ENCODE measurements at regions not wholly inside any gene's neighbourhood (a gene's known extent, or its start where the extent isn't known, plus 50 kb on each side); places are given as distances from the start of the nearest gene placed in this dataset.

DNA sequence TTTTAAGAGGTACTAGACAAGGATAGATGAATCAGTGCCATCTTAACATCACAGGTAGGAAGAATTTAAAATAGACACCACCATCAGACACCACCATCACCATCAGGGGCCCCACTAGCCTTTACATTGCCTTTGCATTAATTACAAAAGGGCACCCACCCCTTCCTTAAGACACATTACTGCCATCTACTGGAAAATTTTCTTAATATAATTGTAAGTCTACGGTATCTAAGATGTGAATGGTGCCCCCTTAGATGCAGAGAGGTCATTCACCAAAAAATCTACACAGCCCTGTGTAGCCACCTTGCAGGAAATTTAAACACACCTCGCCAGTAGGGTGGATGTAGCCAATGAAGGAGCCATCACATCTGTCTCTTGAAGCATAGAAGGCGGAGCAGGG, 184.1 kb downstream of the MID1IP1 start:
- Histone ChIP-seq H3K36me3 (ENCODE audit: insufficient read depth, low read length) (no peaks in the 10 kb centered on the region), H3K9me2 (ENCODE audit: insufficient read depth, low read length) (no peaks in the 10 kb centered on the region), H3K4me2 (ENCODE audit: low read length) (no peak overlapping the region), H3K27ac (ENCODE audit: low read length) (no peak overlapping the region), H3K9ac (ENCODE audit: low read length) (no peak overlapping the region), H2AFZ (ENCODE audit: low read depth, low read length) (no peak overlapping the region), H3K27me3 (ENCODE audit: insufficient read depth, low read depth, low read length) (no peaks in the 10 kb centered on the region), H3K9me3 (ENCODE audit: low read length) (no peaks in the 10 kb centered on the region), H3K4me3 (ENCODE audit: low read length) (no peak overlapping the region), H3F3A (ENCODE audit: insufficient read depth, low read length, poor library complexity, severe bottlenecking) (no peaks in the 10 kb centered on the region), H4K20me1 (ENCODE audit: insufficient read depth) (no peaks in the 10 kb centered on the region), H3K79me2 (replicated peaks; ENCODE audit: insufficient read depth, low read length) (no peaks in the 10 kb centered on the region)
- TF ChIP-seq, protein P1, sequence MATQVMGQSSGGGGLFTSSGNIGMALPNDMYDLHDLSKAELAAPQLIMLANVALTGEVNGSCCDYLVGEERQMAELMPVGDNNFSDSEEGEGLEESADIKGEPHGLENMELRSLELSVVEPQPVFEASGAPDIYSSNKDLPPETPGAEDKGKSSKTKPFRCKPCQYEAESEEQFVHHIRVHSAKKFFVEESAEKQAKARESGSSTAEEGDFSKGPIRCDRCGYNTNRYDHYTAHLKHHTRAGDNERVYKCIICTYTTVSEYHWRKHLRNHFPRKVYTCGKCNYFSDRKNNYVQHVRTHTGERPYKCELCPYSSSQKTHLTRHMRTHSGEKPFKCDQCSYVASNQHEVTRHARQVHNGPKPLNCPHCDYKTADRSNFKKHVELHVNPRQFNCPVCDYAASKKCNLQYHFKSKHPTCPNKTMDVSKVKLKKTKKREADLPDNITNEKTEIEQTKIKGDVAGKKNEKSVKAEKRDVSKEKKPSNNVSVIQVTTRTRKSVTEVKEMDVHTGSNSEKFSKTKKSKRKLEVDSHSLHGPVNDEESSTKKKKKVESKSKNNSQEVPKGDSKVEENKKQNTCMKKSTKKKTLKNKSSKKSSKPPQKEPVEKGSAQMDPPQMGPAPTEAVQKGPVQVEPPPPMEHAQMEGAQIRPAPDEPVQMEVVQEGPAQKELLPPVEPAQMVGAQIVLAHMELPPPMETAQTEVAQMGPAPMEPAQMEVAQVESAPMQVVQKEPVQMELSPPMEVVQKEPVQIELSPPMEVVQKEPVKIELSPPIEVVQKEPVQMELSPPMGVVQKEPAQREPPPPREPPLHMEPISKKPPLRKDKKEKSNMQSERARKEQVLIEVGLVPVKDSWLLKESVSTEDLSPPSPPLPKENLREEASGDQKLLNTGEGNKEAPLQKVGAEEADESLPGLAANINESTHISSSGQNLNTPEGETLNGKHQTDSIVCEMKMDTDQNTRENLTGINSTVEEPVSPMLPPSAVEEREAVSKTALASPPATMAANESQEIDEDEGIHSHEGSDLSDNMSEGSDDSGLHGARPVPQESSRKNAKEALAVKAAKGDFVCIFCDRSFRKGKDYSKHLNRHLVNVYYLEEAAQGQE (IDR thresholded peaks at IDR 0.05; ENCODE audit: borderline replicate concordance), result no peak
- TF ChIP-seq RAD21 (conservative IDR thresholded peaks at IDR 0.05) (no peak), POLR2AphosphoS5 (IDR thresholded peaks at IDR 0.05) (no peak), CTCF (IDR thresholded peaks at IDR 0.05; ENCODE audit: poor library complexity, severe bottlenecking) (no peak), SMC3 (conservative IDR thresholded peaks at IDR 0.05; ENCODE audit: poor library complexity) (no peak), EZH2 (IDR thresholded peaks at IDR 0.05; ENCODE audit: borderline replicate concordance, insufficient read depth, low read length, poor library complexity, severe bottlenecking) (no peak), TAF1 (IDR thresholded peaks at IDR 0.05; ENCODE audit: low read depth) (no peak), EP300 (conservative IDR thresholded peaks at IDR 0.05; ENCODE audit: poor library complexity, severe bottlenecking) (no peak), MXI1 (conservative IDR thresholded peaks at IDR 0.05; ENCODE audit: poor library complexity, severe bottlenecking) (no peak)

DNA sequence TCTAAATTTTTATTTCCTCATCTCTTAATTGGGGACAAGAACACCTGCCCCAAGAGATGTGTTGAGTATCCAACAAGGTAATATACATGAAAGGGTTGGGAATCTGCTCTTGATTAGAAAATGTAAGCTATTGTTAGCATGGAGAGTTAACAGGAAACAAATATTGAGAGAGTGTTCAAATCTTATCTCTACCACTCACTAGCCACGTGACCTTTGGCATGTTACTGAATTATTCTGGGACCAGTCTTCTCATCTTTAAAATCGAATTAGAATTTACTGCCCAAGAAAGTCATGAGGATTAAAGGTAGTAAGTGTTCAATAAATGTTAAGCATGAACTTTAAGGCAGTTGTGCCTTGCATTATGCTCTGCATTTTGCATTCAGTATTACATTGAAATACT, 184.7 kb downstream of the MID1IP1 start:
- Histone ChIP-seq H3K9me3 (ENCODE audit: low read length) (no peaks in the 10 kb centered on the region), H3K9me2 (ENCODE audit: insufficient read depth, low read length) (no peaks in the 10 kb centered on the region), H3K79me2 (replicated peaks; ENCODE audit: insufficient read depth, low read length) (no peaks in the 10 kb centered on the region), H3K4me2 (ENCODE audit: low read length) (no peak overlapping the region), H3K9ac (ENCODE audit: low read length) (no peak overlapping the region), H3K4me3 (ENCODE audit: low read length) (no peak overlapping the region), H3K36me3 (ENCODE audit: insufficient read depth, low read length) (no peaks in the 10 kb centered on the region), H3F3A (ENCODE audit: insufficient read depth, low read length, poor library complexity, severe bottlenecking) (no peaks in the 10 kb centered on the region), H3K27me3 (ENCODE audit: insufficient read depth, low read depth, low read length) (no peaks in the 10 kb centered on the region), H2AFZ (ENCODE audit: low read depth, low read length) (no peak overlapping the region), H4K20me1 (ENCODE audit: insufficient read depth) (no peaks in the 10 kb centered on the region), H3K27ac (ENCODE audit: low read length) (no peak overlapping the region)
- TF ChIP-seq SMC3 (conservative IDR thresholded peaks at IDR 0.05; ENCODE audit: poor library complexity) (no peak), TAF1 (IDR thresholded peaks at IDR 0.05; ENCODE audit: low read depth) (no peak), EZH2 (IDR thresholded peaks at IDR 0.05; ENCODE audit: borderline replicate concordance, insufficient read depth, low read length, poor library complexity, severe bottlenecking) (no peak), CTCF (IDR thresholded peaks at IDR 0.05; ENCODE audit: poor library complexity, severe bottlenecking) (no peak), POLR2AphosphoS5 (IDR thresholded peaks at IDR 0.05) (no peak), MXI1 (conservative IDR thresholded peaks at IDR 0.05; ENCODE audit: poor library complexity, severe bottlenecking) (no peak), EP300 (conservative IDR thresholded peaks at IDR 0.05; ENCODE audit: poor library complexity, severe bottlenecking) (no peak), RAD21 (conservative IDR thresholded peaks at IDR 0.05) (no peak)
- TF ChIP-seq, protein P1 (IDR thresholded peaks at IDR 0.05; ENCODE audit: borderline replicate concordance), result no peak
